Epidermal melanocyte (primary cell): ENCODE measurements at regions not wholly inside any gene's neighbourhood (a gene's known extent, or its start where the extent isn't known, plus 50 kb on each side); places are given as distances from the start of the nearest gene placed in this dataset.

Source experiments
- DNase-seq: peaks from one replicate; pipeline ENCODE4 v3.0.0; 2011; ENCODE audit warnings: low spot score; ENCODE audit not compliant: insufficient read length

DNA sequence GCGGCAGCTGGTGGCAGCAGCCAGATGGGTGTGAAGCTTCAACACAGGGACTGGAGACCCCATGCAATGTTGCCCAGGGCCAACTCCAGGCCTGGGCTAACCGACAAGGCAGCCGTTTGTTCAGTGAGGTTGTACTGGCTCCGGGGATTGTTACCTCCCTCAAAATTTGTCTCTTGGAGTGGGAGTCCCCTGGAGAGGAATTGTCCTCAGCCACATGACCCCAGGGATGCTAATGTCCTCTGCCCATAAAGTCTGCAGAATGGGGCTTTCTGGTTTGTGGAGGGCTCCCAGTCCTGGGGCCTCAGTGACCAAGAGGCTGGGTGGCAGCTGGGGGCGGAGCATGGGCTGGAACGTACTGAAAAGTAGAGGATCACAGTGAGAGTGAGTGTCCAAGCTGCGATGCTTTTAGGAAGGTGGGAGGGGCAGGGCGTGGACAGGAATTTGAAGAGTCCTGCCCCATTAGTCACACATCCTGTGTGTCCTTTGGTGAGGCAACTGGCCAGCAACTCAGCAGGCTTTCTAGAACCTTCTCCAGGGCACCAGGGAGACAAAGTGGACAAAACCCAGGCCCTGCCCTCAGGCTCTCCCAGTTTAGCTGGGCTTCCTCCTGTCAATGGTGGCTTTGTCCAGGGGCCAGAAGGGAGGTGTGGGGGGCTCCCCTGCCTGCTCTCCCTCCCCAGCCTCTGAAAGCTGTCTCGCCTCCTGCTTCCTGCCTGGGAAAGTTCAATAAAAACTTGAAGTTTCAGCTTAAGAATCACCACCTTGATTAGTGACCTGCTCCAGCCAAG lies 114.0 kb downstream of the NSG2 start:
- DNase-seq, result no peak

DNA sequence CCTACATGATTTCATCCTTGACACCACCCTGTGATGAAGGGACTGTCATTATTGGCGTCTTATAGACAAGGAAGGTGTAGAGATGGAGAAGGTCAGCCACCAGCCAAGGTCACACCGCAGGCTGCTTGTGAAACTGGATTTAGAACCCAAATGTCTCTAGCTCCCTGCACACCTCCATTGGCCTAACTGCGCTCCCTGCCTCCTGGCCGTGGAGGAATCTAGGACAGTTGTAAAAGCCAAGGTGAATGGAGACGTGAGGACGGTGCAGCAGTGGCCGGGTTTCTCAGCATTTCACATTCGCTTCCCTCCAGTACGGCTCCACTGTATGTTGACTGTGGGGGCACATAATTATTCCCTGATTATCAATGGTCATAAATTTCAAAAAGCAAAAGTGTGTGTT lies 119.9 kb downstream of the NSG2 start:
- no peak for DNase-seq

DNA sequence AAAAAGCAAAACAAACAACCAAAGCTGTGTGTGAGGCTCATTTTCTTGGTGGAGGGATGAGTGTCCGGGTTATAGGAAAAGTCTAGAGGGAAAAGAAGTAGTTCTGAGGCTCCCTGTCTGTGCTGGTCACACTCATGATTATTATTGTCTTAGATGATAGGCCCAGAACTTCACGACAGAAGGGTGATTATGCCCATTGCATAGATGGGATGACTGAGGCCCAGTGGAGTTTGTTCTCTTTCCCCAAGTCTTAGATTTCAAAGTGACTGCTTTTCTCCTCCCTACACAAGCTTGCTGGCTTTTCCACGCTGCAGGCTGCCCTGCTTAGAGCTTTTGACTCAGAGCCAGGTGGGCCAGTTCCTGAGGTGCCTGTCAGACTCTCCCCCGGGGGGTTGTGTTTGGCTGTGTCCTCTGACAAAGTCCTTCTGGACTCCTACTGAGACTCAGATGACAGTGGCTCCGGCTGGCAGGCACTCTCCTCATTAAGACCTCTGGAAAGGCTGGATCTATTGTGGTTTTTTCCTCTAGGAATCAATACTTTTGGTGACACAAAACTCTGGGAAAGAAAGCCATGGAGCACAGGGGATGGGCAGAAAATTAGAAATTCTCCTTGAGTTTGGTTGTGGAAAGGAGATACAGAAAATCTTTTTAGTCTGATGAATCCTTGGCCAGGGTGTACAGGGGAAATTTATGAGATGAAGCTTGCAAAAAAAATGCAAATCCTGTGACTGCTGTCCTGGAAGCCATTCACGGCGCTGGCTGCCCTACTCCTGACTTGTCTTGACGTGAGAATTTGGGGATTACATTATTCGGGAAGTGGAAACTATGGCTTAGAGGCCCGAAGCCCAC lies 120.9 kb downstream of the NSG2 start:
- no peak for DNase-seq

DNA sequence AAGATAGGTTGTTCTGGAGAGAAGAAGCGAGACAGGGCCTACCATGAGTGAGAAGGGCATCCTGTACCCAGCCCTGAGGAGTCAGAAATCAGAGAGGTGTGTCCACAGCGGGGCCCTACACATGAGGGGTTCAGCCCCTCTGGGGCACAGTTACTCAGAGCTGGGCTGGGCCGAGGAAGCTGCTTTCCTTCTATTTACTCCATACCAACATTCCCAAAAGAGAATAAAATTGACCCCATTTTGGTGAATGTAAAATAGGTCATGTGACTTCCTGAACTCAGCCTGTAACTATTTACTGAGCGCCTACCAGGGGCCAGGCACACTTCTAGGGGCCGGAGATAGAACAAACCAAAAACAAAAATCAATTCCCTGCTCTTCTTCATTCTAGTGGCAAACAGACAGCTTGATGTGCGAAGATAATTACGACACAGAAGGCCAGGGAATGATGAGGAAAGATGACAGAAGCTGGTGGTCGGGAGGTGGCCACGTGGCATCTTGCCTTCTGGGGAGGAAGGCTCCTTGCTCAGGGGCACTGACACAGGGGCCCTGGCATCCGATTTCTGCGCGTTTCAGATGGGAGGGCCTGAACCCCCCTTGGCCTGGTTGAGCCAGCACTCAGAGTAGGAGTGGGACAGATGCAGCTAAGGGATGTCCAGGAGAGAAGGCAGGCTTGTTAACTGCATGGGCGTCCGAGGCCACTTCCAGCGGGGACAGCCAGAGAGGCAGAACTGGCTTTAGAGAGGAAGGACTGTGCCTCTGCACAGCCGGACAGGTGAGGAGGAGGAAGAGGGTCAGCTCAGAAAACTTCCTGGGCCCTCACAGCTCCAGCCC lies 121.8 kb downstream of the NSG2 start:
- no peak for DNase-seq

DNA sequence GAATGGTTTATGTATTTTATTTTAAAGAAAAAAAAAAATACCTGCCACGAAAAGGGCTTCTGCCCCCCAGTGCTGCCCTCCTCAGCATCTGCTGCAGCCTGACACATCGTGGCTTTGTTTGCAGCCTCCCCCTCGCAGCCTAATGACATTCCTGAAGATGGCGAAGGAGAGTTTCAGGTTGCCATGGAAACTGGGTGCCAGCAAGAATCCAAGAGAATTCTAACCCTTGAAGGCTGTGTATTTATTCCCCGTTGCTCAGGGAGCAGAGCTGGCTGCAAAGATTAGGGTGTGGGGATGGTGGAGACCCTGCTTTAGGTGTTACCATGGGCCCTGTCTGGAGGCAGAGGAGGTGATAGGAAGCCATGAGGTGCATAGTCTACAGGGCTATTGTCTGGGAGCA lies 126.6 kb downstream of the NSG2 start:
- DNase-seq, result no peak

DNA sequence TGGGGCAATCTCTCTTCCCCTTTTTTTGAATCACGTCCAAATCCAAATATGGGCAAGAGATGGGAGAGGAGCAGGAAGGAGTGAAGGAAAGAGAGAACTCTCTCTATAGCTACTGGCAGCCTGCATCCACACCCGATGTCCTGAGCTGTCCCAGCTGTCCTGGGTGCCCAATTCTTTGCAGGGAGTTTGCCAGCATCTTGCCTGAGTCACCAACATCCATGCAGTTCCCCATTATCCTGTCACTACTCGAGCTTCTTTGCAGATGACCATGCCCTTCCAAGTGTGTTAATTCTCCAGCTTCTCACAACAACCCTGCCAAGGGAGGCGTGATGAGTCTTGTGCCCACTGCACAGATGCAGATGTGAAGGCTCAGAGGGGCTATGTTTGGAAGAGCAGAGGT lies 127.1 kb downstream of the NSG2 start:
- no peak for DNase-seq

DNA sequence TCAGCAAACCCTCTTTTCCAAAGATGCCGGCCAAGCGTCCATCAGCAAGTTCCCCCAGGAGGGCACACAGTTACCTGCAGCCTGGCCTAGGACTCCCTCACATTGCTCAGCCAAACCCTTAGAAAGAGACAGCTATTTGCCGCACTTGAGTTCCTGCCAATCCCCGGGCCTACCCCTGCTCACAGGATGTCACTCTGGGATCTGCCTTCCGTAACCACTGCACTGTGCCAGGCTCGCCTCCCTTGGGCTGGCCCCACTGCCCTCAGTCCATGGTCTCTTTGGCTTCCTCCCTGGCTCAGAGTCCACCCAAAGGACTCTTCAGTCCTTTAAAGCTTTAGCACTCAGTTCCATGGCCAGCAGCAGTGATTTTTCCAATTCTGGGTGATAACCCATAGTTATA lies 128.3 kb downstream of the NSG2 start:
- no peak for DNase-seq

DNA sequence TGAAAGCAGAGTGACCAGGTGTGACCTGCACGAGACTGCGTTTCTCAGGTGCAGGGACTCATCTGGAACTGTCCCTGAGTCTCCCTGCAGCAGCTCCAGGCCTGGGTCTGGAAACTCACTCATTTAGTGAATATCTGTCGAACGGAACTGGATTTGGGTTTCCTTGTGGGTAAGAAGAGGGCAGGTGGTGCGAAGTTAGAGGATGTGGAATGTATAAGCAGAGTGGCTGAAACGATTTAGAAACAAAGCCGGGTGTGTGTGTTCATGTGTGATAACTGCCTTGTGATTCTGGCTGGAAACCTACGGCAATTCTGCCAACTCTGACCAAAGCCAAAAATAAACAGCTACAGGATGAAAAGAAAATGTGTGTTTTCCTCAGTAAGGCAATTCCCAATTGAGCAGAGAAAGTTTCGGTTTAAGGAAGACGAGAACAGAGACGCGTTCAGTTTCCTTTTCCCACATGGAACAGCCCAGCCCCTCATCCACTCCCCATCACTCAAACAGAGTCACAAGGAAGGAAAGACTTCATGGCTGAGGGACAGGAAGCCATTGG lies 130.3 kb downstream of the NSG2 start:
- DNase-seq, result no peak

DNA sequence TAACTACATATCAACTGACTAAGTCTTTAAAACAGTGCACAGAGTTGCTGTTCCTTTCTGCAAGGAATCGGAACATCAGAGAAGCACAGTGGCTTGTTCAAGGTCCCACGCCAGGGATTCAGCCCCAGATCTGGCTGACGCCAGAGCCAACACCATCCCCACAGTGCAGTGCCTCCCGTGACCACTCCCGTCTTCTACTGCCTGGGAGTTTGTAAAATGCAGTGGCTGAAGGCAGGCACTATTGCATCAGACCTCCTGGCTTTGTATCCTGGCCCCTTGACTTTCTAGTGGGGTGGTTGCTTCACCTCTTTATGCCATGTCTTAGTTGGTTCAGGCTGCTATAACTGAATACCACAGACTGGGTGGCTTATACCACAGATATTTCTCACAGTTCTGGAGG lies 131.0 kb downstream of the NSG2 start:
- no peak for DNase-seq

DNA sequence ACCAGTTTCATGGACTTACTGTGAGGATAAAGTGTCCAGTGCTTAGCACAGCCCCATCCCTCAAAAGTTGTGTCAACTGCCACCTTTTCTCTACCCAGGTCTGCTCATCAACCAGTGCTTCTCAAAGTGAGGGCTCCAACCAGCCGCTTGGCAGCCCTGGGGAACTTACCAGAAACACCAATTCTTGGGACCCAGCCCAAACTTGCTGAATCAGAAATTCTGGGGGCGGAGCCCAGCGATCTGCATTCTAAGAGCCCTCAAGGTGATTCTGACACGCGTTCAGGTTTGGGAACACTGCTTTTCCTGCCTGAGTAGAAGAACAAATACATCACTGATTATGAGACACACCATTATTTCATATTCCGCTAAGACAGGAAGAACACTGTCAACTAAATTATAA lies 132.0 kb downstream of the NSG2 start:
- no peak for DNase-seq

DNA sequence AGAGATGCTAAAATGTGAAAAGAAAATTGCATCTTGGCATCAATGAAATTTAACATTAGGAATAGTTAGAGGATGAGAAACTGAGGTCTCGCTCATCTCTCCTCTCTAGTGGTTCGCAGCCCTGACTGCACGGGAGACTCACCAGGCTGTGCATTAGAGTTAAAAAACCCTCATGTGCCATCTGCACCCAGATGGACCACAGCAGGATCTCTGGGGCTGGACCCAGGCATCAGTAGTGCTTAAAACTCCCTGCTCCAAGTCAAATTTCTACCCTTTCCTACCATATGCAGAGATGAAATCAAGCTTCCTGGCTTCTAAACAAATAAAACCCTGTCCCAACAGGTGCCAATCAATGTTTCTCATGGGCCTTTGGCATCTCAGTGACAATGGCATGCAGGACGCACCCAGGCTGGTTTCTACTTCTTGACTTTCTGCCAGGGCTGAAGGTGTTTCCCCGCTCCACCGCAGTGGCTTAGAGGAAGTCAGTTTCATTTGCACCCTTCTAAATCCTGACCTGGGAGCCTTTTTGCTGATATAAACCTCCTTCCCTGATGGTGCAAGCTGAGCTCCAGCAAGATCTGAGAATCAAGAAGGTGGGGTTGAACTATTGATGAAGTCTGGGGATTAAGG lies 132.6 kb downstream of the NSG2 start:
- DNase-seq, result no peak

DNA sequence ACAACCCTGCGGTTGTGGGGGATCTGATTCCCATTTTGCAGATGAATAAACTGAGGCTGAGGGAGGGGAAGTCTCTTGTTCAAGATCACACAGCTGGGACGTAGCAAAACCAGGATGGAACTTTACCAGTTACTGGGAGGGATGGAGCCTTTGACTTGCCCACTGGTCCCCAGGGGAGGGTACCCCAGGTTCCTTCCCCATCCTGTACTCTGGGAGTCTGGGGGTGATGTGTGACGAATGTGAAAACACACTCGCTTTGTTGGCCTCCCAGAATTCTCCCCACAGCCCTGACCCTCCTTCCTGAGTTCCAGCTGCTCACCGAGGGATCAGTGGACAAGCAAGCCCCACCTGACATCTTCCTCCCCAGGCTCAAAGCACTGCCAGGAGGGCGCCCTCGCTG lies 135.1 kb downstream of the NSG2 start:
- no peak for DNase-seq

DNA sequence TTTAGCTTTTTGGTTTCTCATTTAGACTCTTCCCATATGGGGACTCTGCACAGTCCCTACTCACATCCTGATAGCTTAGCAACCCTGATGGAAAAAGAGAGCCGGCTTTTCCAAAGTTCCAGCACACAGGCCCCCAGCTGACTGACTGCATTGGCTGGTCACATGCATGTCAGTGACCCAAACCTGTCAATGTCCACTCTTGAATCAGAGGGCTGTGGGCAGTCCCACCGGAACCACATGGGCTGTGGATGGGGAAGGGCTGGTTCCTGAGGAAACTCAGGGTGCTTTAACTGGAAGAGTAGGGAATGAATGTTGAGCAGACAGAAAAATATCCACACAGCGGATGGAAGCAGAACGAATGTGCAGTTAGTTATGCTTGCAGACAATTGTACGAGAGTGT lies 136.6 kb downstream of the NSG2 start:
- no peak for DNase-seq

DNA sequence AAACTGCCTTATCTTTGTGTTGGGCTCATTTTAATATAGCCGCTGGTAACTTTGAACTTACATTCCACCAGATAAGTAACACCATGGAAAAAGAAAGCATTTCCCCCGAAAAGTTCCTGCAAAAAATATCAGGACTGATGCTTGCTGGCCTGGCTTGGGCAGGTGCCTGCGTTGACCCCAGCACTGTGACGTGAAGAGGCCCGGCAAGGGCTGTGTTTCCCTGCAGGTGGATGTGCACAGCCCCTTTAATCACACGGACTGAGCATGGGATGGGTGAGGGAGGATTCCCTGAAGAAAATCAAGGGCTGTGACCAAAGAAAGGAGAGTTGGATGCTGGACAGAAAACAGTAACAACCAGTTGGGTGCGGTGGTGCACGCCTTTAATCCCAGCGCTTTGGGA lies 138.2 kb downstream of the NSG2 start:
- DNase-seq, result no peak

DNA sequence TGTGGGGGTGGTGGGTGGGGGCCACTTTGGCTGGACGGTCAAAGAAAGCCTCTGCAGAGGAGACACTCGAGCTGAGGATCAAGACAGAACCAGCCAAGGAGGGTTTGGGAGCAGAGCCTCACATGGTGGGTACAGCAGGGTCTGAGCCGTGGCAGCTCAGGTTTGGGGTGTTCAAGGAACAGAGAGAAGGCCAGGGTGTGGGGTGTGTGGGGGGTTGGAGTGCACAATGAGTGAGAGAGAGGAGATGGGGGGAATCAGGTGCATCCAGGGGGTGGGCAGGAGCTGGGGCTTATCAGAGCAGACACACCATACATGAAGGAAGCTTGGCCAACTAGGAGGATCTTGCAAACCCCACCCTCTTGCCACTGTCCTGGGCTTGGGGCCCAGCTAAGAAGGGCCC lies 140.0 kb downstream of the NSG2 start:
- DNase-seq, result no peak

DNA sequence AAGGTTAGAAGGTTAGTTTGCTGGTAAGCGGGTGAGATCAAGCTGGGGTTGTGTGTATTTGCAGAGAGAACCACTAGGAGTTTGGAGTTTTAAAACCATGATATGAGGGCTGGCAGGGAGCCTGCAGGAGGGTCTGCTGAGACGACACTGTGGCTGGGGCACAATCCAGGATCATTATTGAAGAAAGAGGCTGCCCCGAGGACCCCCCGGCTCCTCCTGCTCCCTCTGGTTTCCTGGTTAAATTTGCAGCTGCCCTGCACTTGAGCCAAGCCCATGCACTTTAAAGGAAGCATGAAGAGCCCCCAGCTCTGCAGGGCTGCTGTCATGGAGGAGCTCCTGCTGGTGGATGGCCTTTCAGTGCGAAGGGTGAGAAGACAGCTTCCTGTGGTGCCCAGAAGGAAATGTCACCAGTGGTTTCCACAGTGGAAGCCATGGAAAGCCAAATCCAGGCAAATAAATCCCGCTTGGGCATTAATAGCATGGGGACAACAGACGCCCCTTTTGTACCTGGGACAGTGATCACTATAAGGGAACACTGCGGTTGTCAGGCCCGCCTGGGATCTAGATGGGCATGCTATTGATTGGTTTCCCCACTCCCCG lies 140.7 kb downstream of the NSG2 start:
- no peak for DNase-seq

DNA sequence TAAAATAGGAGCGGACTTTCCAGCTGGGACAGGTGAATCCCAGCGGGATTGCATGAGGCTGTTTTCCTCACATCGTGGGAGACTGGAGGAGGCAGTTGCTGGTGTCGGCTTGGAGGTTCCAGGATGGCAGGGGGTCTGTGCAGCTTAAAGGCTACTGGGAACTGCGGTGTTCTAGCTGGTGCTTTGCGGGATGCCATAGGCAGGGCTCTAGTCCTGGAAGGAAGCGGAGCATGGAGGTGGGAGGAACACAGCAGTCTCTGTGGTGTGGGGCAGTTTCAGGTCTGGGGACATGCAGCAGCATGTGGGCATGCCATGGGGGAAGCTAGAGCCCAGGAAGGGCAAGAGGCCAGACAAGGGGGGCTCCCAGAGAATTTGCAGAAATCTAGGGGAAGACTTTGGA lies 141.5 kb downstream of the NSG2 start:
- no peak for DNase-seq

DNA sequence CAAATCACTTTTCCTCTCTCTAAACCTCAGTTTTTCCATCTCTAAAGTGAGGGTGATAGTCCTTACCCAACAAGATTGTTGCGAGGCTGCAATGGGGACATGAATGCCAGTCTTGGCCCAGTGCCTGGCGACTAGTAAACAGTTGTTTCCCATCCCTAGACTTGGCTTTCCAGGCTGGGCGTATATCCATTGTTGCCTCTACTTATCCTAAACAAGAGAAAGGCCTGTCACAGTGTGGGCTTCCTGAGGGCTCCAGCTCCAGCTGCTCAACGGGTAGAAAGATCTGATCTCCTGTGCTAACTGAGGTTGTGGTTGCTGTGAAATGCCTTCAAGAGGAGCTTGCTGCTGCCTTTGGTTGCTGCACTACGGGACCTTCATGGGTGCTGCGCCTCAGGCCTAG lies 142.0 kb downstream of the NSG2 start:
- DNase-seq, result no peak

DNA sequence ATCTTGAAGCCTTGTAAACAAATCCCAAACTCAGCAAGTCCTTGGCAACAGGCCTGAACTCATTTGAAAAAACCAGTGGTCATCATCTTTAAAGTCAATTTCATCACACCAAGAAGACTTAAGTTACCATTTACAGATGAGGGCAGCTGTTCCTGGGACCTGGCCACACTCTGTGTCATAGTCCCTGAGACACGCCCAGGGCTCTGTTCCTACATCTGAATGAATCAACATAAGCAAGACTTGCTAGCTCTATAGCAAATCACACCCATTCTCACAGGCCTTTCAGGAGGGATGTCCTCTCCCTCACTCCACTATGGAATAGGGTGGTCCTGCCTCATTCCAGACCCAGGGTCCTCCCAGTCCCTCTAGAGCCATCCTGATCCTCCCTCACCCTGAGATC lies 142.8 kb downstream of the NSG2 start:
- no peak for DNase-seq

DNA sequence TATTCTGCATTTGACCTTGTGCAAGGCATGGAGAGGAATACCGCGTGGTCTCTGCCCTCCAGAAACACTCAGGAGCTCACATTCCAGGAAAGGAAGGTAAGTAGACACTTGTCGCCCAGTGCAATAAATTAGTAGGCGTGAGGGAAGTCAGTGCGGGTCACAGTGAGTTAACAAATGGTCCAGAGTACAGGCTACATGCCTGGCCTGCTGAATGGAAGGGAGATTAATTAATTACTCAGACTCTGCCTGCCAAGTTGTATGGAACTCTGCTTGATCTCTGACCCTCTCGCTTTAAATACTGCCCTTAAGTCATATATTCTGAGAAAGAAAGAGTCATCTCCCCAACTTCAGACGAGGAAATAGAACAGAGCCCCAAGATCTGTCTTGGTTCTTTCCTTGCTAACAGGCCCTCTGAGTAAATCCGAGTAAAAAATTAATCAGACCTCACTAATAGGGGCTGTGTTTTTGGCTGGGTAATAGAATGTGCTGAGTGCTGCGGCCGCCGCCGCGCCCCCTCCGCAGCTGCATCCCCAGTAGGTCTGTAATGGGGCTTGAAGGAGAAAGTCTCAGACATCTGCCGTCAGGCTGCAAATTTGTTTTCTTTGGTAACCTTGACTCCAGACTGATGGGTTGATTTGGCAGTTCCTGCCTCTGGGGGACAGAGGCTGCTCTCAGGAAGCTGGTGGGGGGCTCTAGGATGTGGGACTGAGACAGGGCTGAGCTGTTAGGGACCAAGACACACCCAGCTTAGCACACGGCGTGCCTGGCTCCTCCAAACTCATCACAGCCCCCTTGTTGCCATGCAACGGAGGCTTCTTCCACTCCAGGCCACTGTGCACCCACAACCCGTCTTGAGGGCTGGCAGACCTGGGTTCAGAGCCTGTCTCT lies 144.4 kb downstream of the NSG2 start:
- DNase-seq, result no peak
